HUES64 (cell line): ENCODE measurements at regions not wholly inside any gene's neighbourhood (a gene's known extent, or its start where the extent isn't known, plus 50 kb on each side); places are given as distances from the start of the nearest gene placed in this dataset.

Experiments
- H3K27ac ChIP-seq: 2 replicates; pipeline ENCODE4 v1.7.0; 2013; ENCODE audit warnings: low read depth, low read length, inconsistent platforms
- H3K27me3 ChIP-seq: 2 replicates; pipeline ENCODE4 v1.6.1; 2013; ENCODE audit warnings: mild to moderate bottlenecking, low read length; ENCODE audit not compliant: insufficient read depth
- H3K36me3 ChIP-seq: 2 replicates; pipeline ENCODE4 v1.6.1; 2013; ENCODE audit warnings: mild to moderate bottlenecking, low read length; ENCODE audit not compliant: insufficient read depth
- H3K4me1 ChIP-seq: 2 replicates; pipeline ENCODE4 v1.6.1; 2013; ENCODE audit warnings: mild to moderate bottlenecking, low read length, moderate library complexity; ENCODE audit not compliant: insufficient read depth
- H3K4me3 ChIP-seq: 2 replicates; pipeline ENCODE4 v1.5.1; 2013; ENCODE audit warnings: mild to moderate bottlenecking, low read length, moderate library complexity
- H3K9ac ChIP-seq: 2 replicates; pipeline ENCODE4 v1.6.1; 2013; ENCODE audit warnings: mild to moderate bottlenecking, low read depth, low read length
- H3K9me3 ChIP-seq: 2 replicates; pipeline ENCODE4 v1.6.1; 2013; ENCODE audit warnings: low read depth, low read length; ENCODE audit not compliant: insufficient read depth
- WGBS: fragments of 150-250, 120-280 bp; methylation state at CpG from one replicate; pipeline ENCODE4 v1.1.7; 2013; ENCODE audit warnings: missing lambda C conversion rate; 5-methylcytosine and 5-hydroxymethylcytosine counted together

DNA sequence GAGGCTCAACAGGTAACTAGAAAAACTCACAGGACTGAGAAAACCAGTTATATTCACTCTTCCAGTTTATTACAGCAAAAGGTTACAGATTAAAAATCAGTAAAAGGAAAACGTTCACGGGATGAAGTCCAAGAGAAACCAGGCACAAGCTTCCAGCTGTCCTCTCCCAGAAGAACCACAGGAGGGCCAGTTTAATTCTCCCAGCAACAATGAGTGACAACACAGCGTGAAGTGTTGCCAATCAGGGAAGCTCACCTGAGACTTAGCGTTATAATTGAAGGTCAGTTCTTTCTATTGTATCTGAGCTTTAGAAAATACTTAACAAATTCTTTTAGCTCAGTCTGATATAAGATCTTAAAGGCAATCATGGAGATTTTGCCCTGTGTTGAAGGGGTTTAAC lies 65.2 kb upstream of the TNR start:
- Histone ChIP-seq H3K4me3 (no peak overlapping the region), H3K4me1 (peaks cover 11% of the 10 kb centered on the region), H3K36me3 (no peaks in the 10 kb centered on the region), H3K9ac (no peak overlapping the region), H3K9me3 (peaks cover 3% of the 10 kb centered on the region; the same call in 1 of the 2 replicates), H3K27me3 (peaks cover 18% of the 10 kb centered on the region; the same call in 1 of the 2 replicates), H3K27ac (peak overlapping the region; percentile 72; the same call in 1 of the 2 replicates)
- WGBS, result 27% methylated on average over 4 of the region's 4 CpGs

DNA sequence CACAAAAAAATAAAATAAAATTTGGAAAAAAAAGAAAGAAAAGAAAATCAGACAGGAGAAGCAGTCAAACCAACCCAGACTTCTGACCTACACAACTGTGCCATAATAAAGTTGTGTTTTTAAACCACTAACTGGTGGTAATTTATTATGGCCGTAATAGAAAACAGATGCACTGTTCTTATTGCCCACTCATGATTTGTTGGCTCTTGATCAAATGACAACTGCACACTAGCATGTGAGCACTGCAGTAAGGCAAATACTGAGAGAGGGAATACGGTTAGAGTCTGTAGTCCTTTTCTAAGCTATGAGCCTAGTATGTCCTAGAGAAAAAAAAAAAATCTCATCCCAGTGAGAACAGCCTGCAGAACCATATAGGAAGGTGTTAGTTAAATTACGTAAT lies 61.2 kb upstream of the TNR start:
- no peaks in the 10 kb centered on the region for H3K36me3 ChIP-seq
- WGBS, result 98% methylated on average over 3 of the region's 3 CpGs

DNA sequence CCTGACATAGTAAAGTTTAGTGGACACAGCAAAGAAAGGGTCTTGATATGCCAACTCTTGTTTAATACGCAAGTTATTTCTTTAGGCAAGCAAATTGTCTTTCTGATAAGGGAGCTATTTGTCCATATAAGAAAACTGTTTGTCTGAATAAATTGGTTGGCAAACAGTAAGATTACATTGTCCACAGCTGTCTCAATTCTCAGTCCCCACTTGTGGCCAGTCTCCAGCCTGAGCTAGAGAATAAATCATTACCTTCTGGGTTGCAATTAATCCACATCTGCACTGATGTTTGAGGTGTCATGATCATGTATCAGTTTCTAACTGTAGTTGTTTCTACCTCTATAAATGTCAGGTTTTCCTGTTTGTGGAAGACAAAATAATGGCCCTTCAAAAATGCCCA lies 60.0 kb upstream of the TNR start:
- Histone ChIP-seq H3K27ac (no peak overlapping the region), H3K36me3 (no peaks in the 10 kb centered on the region), H3K4me1 (peaks cover 1% of the 10 kb centered on the region; the same call in 1 of the 2 replicates), H3K9ac (no peak overlapping the region), H3K4me3 (no peak overlapping the region), H3K9me3 (no peaks in the 10 kb centered on the region), H3K27me3 (peaks cover 11% of the 10 kb centered on the region; the same call in 1 of the 2 replicates)
- WGBS, result 100% methylated on average over 1 of the region's 1 CpG

More for the DNA sequence above, 61.2 kb upstream of the TNR start:
- no peaks in the 10 kb centered on the region for H3K9me3 ChIP-seq
- H3K27me3 ChIP-seq, result peaks cover 11% of the 10 kb centered on the region; the same call in 1 of the 2 replicates
- H3K4me3 ChIP-seq, result no peak overlapping the region
- peaks cover 11% of the 10 kb centered on the region for H3K4me1 ChIP-seq
- no peak overlapping the region for H3K9ac ChIP-seq
- no peak overlapping the region for H3K27ac ChIP-seq

DNA sequence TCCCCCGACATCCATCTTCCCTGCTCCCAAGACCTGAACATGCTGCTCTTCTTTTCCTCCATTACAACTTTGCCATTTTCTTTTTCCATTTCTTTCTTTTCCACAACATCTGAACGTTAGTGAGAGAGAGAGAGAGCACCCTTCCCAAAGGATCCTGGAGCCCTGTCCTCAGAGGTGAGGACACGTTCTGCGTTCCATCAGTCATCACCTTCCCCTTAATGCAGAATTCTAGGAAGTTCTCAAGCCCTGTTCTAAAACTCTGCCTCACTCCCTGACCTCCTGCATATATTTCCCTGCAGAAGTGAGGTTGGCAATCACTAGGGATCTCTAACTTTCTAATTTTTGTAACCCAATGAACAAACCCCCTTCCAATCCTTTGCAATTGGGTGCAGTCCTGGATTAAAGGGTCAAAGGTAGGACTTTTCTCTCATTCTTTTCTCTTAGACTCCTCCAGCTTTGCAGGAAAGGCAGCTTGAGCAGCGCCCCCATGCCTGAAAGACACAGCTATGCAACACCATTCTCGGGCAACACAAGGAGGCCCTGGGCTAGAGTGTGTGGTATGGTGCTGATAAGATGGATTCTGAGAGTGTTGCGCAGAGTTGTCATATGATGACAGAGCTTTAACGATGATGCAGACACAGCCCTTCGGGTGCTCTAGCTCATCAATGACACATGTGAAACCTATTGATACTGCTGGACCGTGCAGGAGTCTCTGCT lies 59.2 kb upstream of the TNR start:
- Histone ChIP-seq H3K9me3 (no peaks in the 10 kb centered on the region), H3K27me3 (0 out of 2 replicates have a peak, but pooled peaks cover 8% of the 10 kb centered on the region)
- WGBS, result 88% methylated on average over 10 of the region's 10 CpGs

DNA sequence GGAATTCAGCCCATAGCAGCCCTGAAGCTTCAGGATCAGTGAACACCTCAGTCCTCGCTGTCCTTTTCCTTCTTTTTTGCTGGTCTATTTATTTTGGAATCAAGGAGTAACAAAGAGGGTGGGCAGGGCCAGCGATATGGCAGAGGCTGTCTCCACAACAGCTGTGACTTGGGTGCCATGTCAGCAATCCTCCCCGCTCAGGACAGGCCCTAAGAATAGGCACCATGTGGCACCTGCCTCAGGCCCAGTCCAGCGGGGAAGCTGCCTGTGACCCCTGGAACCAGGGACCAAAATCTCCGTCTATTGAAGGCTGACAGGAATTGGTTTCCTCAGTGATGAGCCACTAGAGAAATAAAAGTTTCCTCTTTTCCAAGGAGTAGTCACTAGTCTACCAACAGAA lies 58.6 kb upstream of the TNR start:
- no peak overlapping the region for H3K27ac ChIP-seq
- H3K4me3 ChIP-seq, result no peak overlapping the region
- no peaks in the 10 kb centered on the region for H3K9me3 ChIP-seq
- 75% methylated on average over 5 of the region's 5 CpGs for WGBS
- no peak overlapping the region for H3K9ac ChIP-seq
- H3K27me3 ChIP-seq, result 0 out of 2 replicates have a peak, but pooled peaks cover 2% of the 10 kb centered on the region
- no peaks in the 10 kb centered on the region for H3K36me3 ChIP-seq
- peaks cover 10% of the 10 kb centered on the region for H3K4me1 ChIP-seq

More for the DNA sequence above, 59.2 kb upstream of the TNR start:
- Histone ChIP-seq H3K4me3 (no peak overlapping the region), H3K4me1 (peaks cover 5% of the 10 kb centered on the region), H3K9ac (no peak overlapping the region), H3K27ac (no peak overlapping the region), H3K36me3 (no peaks in the 10 kb centered on the region)

DNA sequence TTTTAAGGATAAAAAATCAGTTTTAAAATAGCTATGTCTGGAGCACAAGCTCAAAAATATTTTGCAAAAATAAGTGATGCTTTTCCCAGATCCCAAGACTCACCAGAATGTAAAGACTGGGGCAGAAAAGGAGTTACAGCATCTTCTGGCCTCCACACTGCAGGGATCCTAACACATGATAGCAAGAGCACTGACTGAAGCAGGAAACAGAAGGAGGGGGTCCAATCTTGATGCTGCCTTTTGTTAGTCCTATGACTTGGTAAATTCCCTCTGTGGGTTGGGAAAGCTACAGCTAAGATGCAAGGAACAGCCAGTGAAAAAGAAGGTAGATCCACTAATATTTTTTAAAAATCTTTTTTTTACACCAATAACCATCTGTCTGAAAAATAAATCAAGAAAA lies 54.2 kb upstream of the TNR start:
- no peak overlapping the region for H3K4me3 ChIP-seq
- no peak overlapping the region for H3K27ac ChIP-seq
- H3K27me3 ChIP-seq, result no peaks in the 10 kb centered on the region
- no peaks in the 10 kb centered on the region for H3K9me3 ChIP-seq
- H3K4me1 ChIP-seq, result peaks cover 12% of the 10 kb centered on the region
- no peaks in the 10 kb centered on the region for H3K36me3 ChIP-seq
- no peak overlapping the region for H3K9ac ChIP-seq

DNA sequence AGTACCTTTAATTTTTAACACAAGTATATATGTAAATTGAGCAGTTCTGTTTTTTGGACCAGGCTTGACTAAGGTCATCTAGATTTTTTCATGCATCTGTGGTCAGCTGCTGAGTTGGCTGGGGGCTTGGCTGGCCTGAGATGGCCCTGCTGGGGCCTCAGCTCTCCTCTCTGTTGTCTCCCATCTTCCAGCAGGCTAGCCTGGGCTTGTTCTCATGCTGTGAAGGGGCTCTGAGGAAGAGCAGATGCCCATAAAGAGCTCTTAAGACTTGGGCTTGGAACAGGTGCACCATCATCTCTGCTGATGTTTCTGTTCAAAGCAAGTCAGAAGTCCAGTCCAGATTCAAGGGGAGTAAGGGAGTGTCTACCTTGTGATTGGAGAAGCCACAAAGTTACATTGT lies 51.2 kb upstream of the TNR start:
- Histone ChIP-seq H3K4me1 (peaks cover 12% of the 10 kb centered on the region), H3K9ac (no peak overlapping the region), H3K9me3 (no peaks in the 10 kb centered on the region), H3K4me3 (no peak overlapping the region), H3K36me3 (no peaks in the 10 kb centered on the region), H3K27ac (no peak overlapping the region), H3K27me3 (no peaks in the 10 kb centered on the region)

DNA sequence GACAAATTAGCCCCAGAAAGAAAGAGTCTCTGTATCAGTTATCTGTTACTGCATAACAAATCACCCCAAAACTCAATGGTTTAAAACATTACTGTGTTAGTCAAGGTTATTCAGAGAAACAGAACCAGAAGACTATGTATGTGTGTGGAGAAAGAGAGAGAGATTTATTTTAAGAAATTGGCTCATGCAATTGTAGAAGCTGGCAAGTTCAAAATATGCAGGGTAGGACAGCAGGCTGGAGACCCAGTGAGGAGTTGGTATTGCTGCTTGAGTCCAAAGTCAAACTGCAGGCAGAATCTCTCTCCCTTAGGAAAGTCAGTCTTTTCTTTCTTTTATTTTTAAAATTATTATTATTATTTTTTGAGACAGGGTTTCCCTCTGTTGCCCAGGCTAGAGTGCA lies 50.2 kb upstream of the TNR start:
- no peak overlapping the region for H3K4me3 ChIP-seq

More for the DNA sequence above, 50.2 kb upstream of the TNR start:
- Histone ChIP-seq H3K9ac (no peak overlapping the region), H3K4me1 (peaks cover 12% of the 10 kb centered on the region), H3K27ac (no peak overlapping the region), H3K36me3 (no peaks in the 10 kb centered on the region), H3K27me3 (no peaks in the 10 kb centered on the region), H3K9me3 (no peaks in the 10 kb centered on the region)
